ENCODE measurements at regions not wholly inside any gene's neighbourhood (a gene's known extent, or its start where the extent isn't known, plus 50 kb on each side); places are given as distances from the start of the nearest gene placed in this dataset.

DNA sequence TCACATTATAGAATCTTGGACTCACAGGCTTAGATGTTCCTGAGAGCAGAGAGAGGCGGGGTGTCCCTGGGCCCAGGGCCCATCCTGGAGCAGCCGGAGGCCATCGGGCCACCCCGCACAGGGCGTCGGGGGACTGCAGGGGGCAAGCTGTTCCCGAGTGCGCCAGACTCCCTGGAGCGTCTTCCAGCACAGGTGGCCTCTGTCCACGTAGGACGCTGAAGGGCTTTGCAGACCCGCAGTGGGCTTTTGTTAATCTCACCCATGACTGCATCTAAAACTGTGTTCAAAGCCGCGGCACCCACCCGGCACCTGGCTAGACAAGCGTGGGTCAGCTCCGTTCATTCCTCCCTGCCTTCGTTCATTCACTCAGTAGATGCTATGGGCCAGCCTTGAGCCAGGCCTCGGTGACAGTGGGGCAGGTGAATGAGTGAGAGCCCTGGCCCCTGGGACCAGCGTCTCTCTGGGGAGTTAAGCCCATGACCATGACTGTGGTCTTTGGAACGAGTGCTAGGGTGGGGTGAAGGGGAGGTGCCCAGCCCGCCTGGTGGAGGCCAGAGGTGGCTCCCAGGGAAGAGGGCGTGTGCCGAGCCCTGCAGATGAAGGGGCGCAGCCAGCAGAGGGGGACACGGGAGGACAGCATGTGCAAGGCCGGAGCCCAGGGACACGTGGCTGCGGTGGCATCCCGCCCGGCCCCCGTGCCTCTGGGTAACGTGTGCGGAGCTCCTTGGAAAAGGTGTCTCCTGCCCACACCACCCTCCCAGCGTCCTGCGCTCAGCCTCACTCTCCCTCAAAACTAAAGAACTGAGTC is 98.3 kb downstream of the HMX1 start:
- DNase-seq: no peak

DNA sequence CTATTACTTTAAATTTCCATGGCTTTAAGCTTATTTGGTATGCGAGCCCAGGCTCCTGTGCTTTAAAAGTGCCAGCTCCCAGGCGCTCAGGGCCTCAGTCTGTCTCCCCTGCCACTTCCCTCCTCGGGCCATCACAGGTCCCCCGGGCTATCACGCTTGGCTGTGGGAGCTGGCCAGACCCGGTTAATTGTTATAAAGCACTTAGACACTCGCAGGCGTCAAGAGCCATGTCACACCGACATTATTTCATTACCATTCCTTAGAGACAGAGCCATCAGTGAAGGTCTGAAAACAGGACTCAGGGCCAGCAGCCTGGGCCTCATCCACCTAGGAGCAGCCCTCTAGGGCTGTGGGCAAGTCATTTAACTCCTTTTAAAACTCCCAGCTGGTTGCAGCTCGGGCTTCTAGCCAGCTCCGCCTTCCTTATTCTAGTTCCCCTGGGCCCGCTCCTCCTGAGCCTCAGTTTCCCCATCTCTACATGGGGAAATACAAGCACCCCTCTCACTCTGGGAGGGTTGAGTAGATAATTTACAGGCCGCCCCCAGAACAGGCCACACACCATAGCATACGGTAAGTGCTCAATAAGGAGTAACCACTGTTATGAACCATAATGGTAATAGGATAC is 99.0 kb downstream of the HMX1 start:
- no peak for DNase-seq

DNA sequence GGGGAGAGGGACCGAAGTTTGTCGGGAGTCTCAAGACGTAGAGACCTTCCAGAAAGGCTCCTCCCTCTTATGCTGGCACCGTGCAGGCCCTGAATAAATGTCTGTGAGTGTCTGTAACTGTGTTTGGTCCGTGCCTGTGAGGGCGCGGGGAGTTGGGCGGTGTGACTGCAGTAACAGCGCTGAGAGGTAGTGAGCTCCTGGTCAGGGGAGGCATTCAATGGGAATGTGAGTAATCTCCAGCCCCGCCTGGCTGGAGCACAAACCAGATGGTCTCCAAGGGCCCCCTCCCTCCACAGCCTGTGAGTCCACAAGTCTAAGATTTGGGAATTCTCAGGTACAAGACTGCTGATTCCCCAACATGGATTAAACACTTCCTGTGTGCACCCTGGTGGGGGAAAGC is 100.0 kb downstream of the HMX1 start:
- DNase-seq: no peak

DNA sequence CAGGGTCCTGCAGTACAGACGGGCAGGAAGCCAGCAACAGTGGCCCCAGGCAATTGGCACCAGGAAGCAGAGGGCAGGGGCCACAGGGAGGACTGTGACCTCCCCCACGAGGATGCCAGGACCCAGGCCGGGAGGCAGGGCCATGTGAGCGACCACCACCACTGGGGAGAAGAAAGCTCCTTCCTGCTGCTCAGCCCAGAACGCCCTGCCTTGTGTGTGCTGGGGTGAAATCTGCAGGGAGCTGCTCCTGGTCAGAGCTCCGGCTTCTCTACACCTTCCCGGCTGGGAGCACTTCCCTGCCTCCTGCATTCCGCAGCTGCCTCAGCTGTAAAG is 100.4 kb downstream of the HMX1 start:
- DNase-seq: no peak

DNA sequence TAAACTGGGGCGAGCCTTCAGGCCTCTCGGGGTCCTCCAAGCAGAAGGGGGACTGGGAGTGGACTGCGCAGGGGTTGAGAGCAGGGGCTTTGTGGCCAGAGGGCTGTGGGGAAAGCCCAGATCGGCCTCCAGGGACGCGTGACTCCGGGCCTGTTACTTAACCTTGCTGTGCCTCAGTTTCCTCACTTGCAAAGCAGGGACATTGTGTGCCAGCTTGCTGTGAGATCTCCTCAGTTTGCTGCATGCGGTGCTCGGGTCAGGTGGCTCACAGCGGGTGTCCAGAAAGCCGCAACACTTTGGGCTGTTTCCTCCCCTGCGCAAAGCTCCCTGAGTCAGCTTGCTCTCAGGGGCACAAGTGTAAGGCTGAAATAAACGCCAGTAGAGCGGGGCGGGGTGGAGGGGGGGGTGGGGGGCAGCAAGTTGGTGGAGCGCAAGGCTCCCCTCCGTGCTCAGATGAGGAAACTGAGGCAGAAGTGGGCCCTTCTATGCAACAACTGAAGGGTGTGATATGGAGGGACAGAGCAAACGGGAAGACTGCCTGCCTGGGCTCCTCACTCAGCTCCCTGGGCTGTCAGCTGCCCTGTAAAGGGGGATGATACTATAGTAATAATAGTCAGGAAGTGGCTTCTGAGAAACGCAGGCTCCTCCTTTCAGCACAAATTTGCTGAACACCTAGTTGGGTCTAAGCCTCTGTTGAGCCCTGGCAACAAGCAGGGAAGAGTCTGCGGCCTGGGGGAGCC is 101.0 kb downstream of the HMX1 start:
- DNase-seq: no peak

DNA sequence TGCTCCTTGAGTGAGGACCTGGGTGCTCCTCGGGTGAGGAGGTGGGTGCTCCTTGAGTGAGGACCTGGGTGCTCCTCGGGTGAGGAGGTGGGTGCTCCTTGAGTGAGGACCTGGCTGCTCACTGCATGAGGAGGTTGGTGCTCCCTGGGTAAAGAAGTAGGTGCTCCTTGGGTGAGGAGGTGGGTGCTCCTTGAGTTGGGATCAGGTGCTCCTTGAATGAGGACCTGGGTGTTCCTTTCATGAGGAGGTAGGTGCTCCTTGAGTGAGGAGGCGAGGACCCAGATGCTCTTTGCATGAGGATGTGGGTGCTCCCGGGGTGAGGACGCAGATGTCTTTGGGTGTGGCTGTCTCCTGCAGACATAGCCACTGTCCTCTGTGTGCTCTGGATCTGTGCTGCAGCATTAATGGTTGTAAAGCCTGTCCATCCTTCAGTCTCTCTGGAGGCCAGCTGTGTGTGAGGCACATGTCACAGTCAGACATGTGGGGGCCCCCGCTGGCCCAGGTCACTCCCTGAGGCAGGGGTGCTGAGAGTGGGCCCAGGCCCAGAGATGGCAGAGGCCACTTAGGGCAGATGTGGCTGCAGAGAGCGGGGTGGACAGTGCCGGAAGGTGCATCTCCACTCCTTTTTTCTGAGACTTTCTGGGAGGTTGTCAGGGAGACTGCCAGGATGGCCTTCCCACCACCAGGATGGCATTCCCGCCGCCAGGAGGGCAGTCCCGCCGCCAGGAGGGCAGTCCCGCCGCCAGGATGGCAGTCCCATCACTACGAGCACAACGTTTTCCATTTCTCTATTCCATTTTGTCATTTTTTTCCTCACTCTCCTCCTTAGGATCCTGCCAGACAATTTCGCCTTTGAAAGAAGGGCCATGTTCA is 101.8 kb downstream of the HMX1 start:
- DNase-seq: no peak

DNA sequence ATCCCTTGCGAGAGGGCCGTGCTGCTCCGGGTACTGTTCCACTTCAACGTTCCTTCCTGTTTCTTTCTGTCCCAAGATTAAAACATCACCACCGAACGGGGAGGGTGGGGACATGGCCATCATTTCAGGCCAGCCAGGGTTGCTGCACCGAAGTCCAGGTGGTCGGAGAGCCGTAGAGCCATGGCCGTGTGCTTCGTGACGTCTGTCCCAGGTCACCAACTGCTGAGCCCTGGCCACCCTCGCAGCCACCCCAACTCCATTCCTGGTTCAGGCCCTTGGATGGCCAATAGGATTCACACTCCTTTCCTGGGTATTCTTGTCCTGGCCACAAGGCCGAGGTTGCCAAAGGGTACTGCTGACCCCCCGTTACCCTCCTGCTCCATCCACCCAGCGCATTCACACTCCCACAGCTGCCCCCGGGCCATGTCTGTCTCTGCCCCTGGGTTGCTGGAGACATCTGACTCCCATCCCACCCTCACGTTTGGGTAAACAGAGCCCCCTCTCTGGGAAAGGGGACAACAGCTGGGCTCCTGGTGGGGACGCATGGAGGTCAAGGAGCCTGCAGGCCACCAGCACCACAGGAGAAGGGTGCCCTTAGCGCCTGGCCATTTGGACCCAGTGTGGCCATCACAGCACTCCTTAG is 103.2 kb downstream of the HMX1 start:
- DNase-seq: no peak

DNA sequence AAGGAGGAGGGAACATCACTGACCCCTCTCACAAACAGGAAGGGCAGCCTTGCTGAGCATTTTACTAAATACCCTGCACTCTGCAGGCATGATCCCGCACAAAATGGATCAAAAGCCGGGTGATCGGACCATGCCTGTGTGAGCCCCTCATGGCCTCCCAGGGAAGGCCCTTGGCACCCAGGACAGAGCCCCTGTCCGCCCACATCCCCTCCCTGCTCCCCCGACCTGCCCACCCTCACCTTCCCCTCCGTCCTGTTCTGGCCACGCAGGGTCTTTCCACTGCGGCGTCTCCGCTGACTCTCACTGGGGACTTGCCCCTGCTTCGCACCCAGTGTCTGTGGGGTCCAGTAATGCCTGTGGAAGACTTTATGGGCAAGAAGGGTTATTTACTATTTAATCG is 105.0 kb downstream of the HMX1 start:
- no peak for DNase-seq

DNA sequence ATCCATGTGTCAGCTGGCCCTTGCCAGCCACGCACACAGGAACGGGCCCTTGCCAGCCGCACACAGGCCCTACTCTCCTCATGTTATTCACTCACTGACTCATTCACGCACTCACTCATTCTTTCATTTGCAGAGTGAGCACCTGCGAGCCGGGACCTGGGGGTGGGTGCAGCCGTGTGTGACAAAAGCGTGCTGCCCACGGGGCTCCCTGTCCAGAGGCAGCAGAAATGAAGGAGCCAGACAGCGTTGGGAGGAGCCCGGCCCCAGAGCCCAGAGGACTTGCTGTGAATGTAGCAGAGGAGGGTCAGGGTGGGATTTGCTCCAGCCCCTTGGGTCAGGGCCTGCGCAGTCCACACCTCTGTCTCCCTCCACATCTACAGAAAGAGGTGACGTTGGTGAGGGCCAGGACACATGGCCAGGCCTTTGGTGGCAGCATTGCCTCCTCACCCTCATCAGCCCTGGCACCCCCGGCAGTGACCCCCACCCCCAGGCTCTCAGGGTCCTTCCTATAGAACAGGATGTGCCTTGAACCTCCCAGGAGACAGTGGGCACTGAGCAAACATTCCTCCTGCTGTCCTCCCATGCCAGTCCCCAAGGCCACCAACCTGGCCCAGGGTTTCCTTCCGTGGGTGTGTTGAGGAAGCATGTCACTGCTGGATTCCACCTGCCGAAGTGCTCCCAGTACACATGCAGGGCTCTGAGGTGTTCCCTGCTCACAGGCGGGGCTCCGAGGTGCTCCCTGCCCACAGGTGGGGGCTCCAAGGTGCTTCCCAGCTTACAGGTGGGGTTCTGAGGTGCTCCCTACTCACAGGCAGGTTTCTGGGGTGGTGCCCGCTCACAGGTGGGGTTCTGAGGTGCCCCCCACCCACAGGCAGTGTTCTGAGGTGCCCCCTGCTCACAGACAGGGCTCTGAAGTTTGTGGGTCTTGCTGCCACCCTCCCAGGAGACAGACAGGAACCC is 105.7 kb downstream of the HMX1 start:
- DNase-seq: no peak

DNA sequence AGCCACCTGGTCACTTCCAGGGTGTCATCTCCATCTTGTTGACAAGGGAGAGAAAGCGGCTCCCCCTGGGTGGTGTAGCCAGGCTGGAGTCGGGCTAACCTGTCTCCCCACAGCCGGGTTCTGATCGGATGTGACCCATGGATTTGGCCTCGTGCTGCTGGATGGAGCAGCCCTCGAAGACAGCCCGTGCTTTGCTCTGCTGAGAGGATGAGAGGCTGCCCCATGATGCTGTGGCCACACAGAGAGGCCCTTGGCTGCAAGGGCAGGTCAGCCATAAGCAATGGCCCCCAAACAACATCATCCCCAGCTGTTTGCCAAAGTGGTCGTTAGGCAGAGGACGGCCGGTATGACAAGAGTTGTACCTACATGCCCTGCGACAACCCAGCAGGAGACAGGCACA is 106.6 kb downstream of the HMX1 start:
- no peak for DNase-seq

DNA sequence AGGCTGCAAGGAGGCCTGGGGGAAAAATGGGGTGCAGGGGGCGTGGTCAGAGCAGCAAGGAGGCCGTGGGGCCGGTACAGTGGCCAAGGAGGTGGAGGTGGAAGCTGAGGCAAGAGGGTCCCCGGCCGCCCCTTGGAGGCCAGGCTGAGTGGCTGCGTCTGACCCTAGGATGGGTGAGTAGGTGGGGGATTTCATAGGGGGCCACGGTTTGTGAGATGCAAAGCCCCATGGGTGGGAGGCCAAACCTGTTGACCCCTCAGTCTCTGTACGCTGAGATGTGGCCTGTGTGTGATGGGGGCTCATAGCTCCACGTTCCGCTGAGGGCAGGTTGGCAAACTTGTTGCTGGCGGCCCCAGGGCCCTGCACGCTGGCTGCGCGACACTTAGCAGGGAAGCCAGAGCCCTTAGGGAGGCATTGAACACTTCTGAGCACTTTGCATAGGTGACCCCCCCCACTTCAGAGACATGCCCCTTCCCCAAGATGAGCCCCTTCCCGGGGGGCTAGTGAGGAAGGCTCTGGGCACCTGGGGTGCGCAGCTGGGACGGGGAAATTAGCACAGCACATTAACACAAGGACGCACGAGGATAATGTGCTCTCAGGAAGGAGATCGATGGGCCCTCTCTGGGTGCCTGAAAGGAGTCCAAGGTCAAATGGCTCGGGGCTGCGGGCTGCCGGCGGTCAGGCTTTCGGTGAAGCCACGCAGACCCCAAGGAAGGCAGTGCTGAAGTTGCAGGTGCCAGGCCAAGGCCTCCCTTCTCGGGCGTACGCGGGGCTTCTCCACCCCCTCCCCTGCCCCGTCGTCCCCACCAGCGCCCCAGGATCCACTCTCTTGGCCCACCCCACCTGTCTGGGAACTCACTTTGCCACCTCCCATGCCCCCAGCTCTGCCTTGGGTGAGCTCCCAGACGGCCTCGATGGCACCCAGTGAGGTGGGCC is 107.4 kb downstream of the HMX1 start:
- DNase-seq: no peak

DNA sequence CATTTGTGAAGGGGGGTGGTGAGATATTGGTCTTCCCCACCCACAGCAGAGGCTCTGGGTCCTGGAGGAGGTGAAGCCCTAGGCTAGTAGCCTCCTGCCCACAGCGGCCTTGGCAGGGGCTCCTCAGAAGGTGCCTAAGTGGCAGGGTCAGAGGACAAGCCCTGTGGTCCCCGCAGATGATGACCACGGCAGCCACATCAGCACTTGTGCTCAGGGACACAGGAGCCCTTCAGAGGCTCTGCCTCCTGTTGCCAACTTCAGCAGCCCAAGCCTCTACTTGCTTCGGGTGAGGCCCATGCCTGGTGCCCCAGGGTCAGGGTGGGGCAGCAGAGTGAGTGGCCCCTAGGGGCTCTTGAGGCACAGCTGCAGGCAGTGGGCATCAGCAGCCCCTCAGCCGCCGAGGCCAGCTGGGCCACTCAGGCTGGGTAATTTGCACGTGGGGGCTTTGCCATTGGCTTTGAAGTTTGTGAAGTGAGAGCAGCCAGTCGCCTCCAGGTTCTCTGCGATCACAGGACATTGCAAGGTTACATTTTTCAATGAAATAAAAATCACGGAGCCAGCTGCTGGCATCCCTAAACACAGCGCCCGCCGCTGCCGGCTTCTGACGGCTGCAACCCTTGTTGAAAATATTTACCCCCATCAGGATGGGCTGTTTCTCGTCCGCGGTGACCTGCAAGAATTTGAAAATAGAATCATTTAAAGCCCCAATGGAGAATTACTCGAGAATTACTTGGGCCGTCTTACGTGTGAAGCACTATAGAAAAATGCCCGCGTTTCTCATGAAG is 108.5 kb downstream of the HMX1 start:
- DNase-seq: no peak

DNA sequence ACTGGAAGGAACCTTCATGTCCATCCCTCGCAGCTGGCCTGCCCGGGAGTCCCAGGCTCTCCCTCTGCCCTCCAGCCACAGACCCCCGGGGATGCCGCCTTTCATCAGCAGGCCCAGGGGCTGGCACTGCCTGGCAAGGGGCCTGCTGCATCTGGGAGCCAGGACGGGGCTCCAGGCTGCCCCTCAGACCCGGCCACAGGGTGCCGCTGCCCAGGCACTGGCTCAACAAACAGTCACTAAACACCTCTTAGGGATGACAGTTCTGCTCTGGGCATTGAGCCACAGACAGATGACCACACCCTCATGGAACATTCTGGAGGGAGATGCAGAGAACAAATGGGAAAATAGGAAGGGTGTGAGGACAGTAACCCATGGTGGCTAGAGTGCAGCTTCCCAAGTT is 109.3 kb downstream of the HMX1 start:
- DNase-seq: no peak

DNA sequence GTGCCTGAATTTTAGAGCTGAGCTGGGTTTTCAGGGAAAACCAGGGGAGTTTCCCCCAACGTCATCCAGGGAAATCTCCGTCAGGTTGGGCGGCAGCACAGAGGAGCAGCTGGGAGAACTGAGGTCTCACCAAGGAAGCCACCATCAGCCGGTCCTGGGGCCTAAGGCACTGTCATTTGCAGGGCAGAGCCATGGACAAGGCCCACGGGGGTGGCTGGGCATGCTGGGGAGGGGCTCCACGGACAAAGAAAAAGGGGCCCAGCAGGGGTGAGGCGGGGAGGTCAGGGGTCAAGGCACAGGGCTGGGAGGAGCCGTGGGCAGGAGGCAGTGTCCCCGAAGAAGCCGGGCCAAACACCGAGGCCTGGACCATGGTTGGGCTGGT is 109.8 kb downstream of the HMX1 start:
- DNase-seq: no peak

DNA sequence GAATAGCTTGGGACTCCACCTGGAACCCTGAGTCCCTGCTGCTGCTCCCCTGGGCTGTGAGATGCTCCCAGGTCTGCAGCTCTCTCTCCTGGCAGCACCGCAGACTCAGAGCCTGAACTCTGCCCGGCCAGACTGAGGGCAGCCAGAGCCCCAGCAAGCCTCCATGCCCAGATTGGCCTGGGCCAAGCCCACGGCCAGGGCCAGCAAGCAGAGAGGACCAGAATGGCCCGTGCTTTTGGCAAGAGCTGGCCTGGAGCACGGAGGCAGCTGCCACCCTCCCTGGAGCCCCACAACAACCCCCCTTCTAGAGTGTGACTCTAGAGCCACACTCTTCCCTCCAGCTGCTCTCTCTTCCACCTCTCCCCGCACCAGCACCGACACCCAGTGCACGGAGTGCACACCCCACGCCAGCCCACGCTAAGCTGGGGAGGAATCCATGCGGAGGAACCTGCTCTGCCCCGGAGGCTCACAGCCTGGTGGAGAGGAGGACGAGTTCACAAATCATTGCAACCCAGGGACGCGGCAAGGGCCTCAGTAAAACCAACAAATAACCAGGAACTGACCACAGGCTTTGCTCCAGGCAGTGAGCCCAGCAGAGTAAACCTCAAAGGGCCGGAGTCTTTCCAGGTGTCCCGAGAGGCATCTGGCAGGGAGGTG is 110.3 kb downstream of the HMX1 start:
- no peak for DNase-seq

DNA sequence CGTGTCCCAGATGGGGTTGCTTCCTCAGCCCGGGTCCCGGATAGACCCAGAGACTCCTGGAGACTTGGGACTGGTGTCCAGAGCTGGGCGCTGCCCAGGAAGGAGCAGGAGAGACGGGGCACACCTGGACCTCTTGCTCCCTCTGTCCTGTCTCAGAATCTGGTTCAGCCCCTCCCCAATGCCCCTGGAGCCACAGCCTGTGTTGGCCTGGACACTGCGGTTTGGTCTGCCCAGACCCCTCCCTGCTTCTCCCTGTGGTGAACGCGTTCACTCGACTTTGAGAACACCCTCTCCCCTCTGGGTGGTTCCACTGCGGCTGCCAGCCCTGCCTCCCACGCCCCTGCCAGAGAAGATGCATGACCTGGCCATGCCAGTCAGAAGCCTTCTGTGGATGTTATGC is 111.1 kb downstream of the HMX1 start:
- no peak for DNase-seq

DNA sequence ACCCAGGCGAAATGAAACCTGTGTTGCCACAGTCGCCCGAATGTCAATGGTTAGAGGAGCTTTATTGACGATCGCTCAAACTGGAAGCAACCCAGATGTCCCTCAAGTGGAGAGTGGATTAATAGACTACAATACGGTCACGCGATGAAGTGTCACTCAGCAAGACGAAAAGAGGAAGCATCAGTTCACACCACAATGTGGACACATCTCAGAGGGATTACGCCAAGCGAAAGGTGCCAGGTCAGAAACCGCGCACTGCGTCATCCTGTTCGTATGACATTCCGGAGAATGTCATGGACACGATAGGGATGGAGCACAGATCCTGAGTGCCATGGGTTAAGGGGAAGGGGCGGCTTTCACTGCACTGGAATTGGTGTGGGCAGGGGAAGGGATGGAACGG is 111.7 kb downstream of the HMX1 start:
- no peak for DNase-seq

DNA sequence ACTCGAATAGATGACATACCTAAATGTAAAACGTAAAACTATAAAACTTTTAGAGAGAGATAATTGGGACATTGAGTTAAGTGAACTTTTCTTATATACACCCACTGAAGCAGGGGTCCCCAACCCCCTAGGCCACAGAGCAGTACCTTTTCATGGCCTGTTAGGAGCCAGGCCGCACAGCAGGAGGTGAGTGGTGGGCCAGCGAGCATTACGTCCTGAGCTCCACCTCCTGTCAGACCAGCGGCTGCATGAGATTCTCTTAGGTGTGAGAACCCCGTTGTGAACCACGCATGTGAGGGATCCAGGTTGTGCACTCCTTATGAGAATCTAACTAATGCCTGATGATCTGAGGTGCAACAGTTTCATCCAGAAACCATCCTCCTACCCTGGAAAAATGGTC is 114.8 kb downstream of the HMX1 start:
- DNase-seq: no peak
